HG03064 (cell line): ENCODE measurements at regions not wholly inside any gene's neighbourhood (a gene's known extent, or its start where the extent isn't known, plus 50 kb on each side); places are given as distances from the start of the nearest gene placed in this dataset.
"Not testable (repeated sequence)": the region's sequence is repeated elsewhere in the genome, so short reads cannot be mapped to it uniquely, and the experiment has no call there.

ENCODE experiments used
- ATAC-seq: cut with Tn5 transposase; IDR thresholded peaks from one replicate; pipeline ENCODE4 v1.9.1; 2021; ENCODE audit warnings: low read depth; ENCODE audit not compliant: unreplicated experiment

- ATAC-seq, result no peak
These were observed 61.7 kb upstream of the PPP2R2D start for GRCh38 chr10:131838966-131839742.

GRCh38 chr10:131839880-131840787, 60.7 kb upstream of the PPP2R2D start:
- ATAC-seq, result not testable (repeated sequence)

- ATAC-seq, result no peak
These were observed 60.1 kb upstream of the PPP2R2D start for GRCh38 chr10:131840788-131841118.

- no peak for ATAC-seq
These were observed 59.6 kb upstream of the PPP2R2D start for GRCh38 chr10:131841131-131841660.

- ATAC-seq, result no peak
These were observed 59.1 kb upstream of the PPP2R2D start for GRCh38 chr10:131841661-131842139.

- no peak for ATAC-seq
These were observed 58.3 kb upstream of the PPP2R2D start for GRCh38 chr10:131842351-131843088.

GRCh38 chr10:131843089-131843595, 57.7 kb upstream of the PPP2R2D start:
- ATAC-seq, result no peak

GRCh38 chr10:131843881-131844284, 56.9 kb upstream of the PPP2R2D start:
- no peak for ATAC-seq

- no peak for ATAC-seq
These were observed 56.2 kb upstream of the PPP2R2D start for GRCh38 chr10:131844529-131845084.

GRCh38 chr10:131845505-131846239, 55.1 kb upstream of the PPP2R2D start:
- ATAC-seq, result no peak

GRCh38 chr10:131846240-131847101, 54.3 kb upstream of the PPP2R2D start:
- no peak for ATAC-seq

- no peak for ATAC-seq
These were observed 53.5 kb upstream of the PPP2R2D start for GRCh38 chr10:131847241-131847783.

GRCh38 chr10:131848296-131848695, 52.5 kb upstream of the PPP2R2D start:
- no peak for ATAC-seq

- ATAC-seq, result no peak
These were observed 51.8 kb upstream of the PPP2R2D start for GRCh38 chr10:131848741-131849590.

- no peak for ATAC-seq
These were observed 51.0 kb upstream of the PPP2R2D start for GRCh38 chr10:131849591-131850382.

GRCh38 chr10:131850383-131850870, 50.4 kb upstream of the PPP2R2D start:
- no peak for ATAC-seq
